GM12891 (cell line): ENCODE measurements at regions not wholly inside any gene's neighbourhood (a gene's known extent, or its start where the extent isn't known, plus 50 kb on each side); places are given as distances from the start of the nearest gene placed in this dataset.
"Not testable (repeated sequence)": the region's sequence is repeated elsewhere in the genome, so short reads cannot be mapped to it uniquely, and the experiment has no call there.

Experiments used
- PAX5 ChIP-seq: IDR thresholded peaks from 2 replicates; pipeline ENCODE4 v1.6.1; 2011; ENCODE audit warnings: low read length, moderate library complexity, mild to moderate bottlenecking; ENCODE audit not compliant: insufficient read depth, severe bottlenecking
- POLR2A ChIP-seq: IDR thresholded peaks from 2 replicates; pipeline ENCODE4 v1.6.1; 2011; ENCODE audit warnings: low read depth, low read length, control low read depth
- POLR2AphosphoS5 ChIP-seq: IDR thresholded peaks from 2 replicates; pipeline ENCODE4 v1.6.1; 2011; ENCODE audit warnings: low read depth, low read length, control low read depth
- SPI1 ChIP-seq: IDR thresholded peaks from 2 replicates; pipeline ENCODE4 v1.6.1; 2011; ENCODE audit warnings: low read depth, low read length, control low read depth
- TAF1 ChIP-seq: IDR thresholded peaks from 2 replicates; pipeline ENCODE4 v1.6.1; 2011; ENCODE audit warnings: low read depth, low read length, control low read depth

GRCh38 chr6:144795022-144795421 is 509.9 kb downstream of the UTRN start:
- TF ChIP-seq POLR2A, POLR2AphosphoS5, TAF1, SPI1, PAX5: not testable (repeated sequence)
